ENCODE measurements at regions not wholly inside any gene's neighbourhood (a gene's known extent, or its start where the extent isn't known, plus 50 kb on each side); places are given as distances from the start of the nearest gene placed in this dataset.

DNA sequence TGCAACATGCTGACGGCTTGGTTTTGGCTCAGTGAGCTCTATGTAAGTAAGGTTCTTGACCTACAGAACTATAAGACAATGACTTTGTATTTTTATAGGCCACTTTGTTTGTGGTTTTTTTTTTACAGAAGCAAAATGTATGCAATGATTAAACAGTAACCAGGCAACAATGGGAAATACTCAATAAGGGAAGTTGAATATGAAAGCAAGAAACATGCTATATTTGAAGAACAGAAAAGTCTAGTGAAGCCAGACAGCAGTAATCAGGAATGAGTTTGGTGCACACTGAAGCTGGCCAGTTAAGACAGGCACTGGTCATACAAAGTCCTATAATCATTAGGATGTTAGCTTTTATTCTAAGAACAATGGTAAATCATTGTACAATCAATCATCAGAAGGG lies 1926.8 kb downstream of the NCAM2 start:
- no peaks in the 10 kb centered on the region for H3K9me3 ChIP-seq
- H3K4me3 ChIP-seq: no peak overlapping the region
- no peaks in the 10 kb centered on the region for H3K27me3 ChIP-seq
- FAIRE-seq: no peak
- DNase-seq: no peak
- no peaks in the 10 kb centered on the region for H3K4me1 ChIP-seq
- no peak overlapping the region for H3K27ac ChIP-seq
- 70 to 95% methylated on average over 1 of the region's 1 CpG for WGBS, 2 donors
- TF ChIP-seq, protein P1, sequence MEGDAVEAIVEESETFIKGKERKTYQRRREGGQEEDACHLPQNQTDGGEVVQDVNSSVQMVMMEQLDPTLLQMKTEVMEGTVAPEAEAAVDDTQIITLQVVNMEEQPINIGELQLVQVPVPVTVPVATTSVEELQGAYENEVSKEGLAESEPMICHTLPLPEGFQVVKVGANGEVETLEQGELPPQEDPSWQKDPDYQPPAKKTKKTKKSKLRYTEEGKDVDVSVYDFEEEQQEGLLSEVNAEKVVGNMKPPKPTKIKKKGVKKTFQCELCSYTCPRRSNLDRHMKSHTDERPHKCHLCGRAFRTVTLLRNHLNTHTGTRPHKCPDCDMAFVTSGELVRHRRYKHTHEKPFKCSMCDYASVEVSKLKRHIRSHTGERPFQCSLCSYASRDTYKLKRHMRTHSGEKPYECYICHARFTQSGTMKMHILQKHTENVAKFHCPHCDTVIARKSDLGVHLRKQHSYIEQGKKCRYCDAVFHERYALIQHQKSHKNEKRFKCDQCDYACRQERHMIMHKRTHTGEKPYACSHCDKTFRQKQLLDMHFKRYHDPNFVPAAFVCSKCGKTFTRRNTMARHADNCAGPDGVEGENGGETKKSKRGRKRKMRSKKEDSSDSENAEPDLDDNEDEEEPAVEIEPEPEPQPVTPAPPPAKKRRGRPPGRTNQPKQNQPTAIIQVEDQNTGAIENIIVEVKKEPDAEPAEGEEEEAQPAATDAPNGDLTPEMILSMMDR (IDR thresholded peaks at IDR 0.05): no peak
- no peak for ATAC-seq
- no peaks in the 10 kb centered on the region for H3K36me3 ChIP-seq
- intact Hi-C loops (cut with DNase I): no loop called here

- H3K27me3 ChIP-seq: no peaks in the 10 kb centered on the region
- no peak overlapping the region for H3K27ac ChIP-seq
- ATAC-seq (no peak), FAIRE-seq (no peak), DNase-seq (no peak)
- no peak overlapping the region for H3K4me3 ChIP-seq
- no peaks in the 10 kb centered on the region for H3K9me3 ChIP-seq
- TF ChIP-seq, protein P1 (IDR thresholded peaks at IDR 0.05): no peak
- H3K36me3 ChIP-seq: no peaks in the 10 kb centered on the region
- H3K4me1 ChIP-seq: no peaks in the 10 kb centered on the region
- WGBS, 2 donors: 25 to 44% methylated on average over 2 of the region's 2 CpGs
- intact Hi-C loops (cut with DNase I): no loop called here
Measured at GRCh38 chr21:22927469-22927868, 1929.3 kb downstream of the NCAM2 start.

GRCh38 chr21:22941779-22942490 lies 1943.7 kb downstream of the NCAM2 start:
- TF ChIP-seq, protein P1 (IDR thresholded peaks at IDR 0.05): no peak
- H3K27ac ChIP-seq: no peak overlapping the region
- WGBS, 2 donors: 40 to 48% methylated on average over 4 of the region's 4 CpGs
- H3K4me3 ChIP-seq: no peak overlapping the region
- FAIRE-seq (no peak), ATAC-seq (no peak), DNase-seq (no peak)
- no peaks in the 10 kb centered on the region for H3K9me3 ChIP-seq
- H3K4me1 ChIP-seq: no peaks in the 10 kb centered on the region
- H3K27me3 ChIP-seq: no peaks in the 10 kb centered on the region
- no peaks in the 10 kb centered on the region for H3K36me3 ChIP-seq
- intact Hi-C loops (cut with DNase I): no loop called here

DNA sequence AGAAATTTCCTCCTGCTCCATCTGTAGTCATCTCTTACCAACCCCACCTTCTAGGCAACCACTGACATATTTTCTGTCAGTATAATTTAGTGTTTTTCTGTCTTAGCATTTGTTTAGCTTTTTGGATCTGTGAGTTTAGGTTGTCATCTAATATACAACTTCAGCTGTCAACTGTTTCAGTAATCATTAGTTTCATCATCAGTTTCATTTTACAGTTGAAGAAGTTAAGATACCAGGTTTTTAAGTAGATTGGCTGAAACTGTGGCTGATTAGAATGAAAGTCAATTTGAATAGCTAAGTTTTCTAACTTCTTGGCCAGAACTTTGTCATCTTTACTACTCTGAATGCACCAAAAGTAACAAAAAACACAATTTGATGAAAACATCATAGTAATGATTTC lies 1957.3 kb downstream of the NCAM2 start:
- TF ChIP-seq, protein P1 (IDR thresholded peaks at IDR 0.05): no peak
- no peaks in the 10 kb centered on the region for H3K4me1 ChIP-seq
- H3K27ac ChIP-seq: no peak overlapping the region
- intact Hi-C loops (cut with DNase I): no loop called here
- no peaks in the 10 kb centered on the region for H3K36me3 ChIP-seq
- ATAC-seq (no peak), FAIRE-seq (no peak), DNase-seq (no peak)
- no peaks in the 10 kb centered on the region for H3K9me3 ChIP-seq
- H3K4me3 ChIP-seq: no peak overlapping the region
- H3K27me3 ChIP-seq: no peaks in the 10 kb centered on the region

DNA sequence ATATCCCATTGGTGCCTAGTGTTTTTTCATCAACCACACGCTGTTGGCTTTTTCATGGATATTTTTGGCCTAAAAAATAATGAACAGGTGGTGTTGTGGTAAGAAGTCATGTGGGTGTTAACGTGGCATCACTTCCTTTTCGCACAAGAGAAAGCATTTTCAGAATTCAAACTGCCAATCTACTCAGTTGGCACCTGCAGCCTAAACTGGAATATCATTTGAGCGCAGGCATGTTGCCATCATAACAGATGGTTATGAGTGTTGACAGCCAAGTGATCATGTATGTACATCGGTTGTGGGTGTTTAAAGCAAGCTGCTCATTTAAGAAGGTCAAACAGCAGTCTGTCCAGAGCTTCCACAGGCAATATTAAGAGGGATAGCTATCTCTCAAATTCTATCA lies 1963.0 kb downstream of the NCAM2 start:
- 55 to 67% methylated on average over 5 of the region's 5 CpGs for WGBS, 2 donors
- no peak for DNase-seq
- no peak overlapping the region for H3K27ac ChIP-seq
- H3K4me1 ChIP-seq: no peaks in the 10 kb centered on the region
- no peak for FAIRE-seq
- H3K9me3 ChIP-seq: no peaks in the 10 kb centered on the region
- no peaks in the 10 kb centered on the region for H3K27me3 ChIP-seq
- TF ChIP-seq, protein P1 (IDR thresholded peaks at IDR 0.05): no peak
- H3K4me3 ChIP-seq: no peak overlapping the region
- no peak for ATAC-seq
- intact Hi-C loops (cut with DNase I): no loop called here
- no peaks in the 10 kb centered on the region for H3K36me3 ChIP-seq
